ENCODE measurements at regions not wholly inside any gene's neighbourhood (a gene's known extent, or its start where the extent isn't known, plus 50 kb on each side); places are given as distances from the start of the nearest gene placed in this dataset.
"Not testable (repeated sequence)": the region's sequence is repeated elsewhere in the genome, so short reads cannot be mapped to it uniquely, and the experiment has no call there.

- DNase-seq (ENCODE audit: low read depth) = peak; percentile 26
Observed at GRCh38 chr7:131859147-131859821, 302.9 kb upstream of the PODXL start.

GRCh38 chr7:131858611-131859010, 302.2 kb upstream of the PODXL start:
- DNase-seq (ENCODE audit: low read depth) = no peak

- DNase-seq (ENCODE audit: low read depth) = no peak
Observed at GRCh38 chr7:131849472-131849871, 293.0 kb upstream of the PODXL start.

DNA sequence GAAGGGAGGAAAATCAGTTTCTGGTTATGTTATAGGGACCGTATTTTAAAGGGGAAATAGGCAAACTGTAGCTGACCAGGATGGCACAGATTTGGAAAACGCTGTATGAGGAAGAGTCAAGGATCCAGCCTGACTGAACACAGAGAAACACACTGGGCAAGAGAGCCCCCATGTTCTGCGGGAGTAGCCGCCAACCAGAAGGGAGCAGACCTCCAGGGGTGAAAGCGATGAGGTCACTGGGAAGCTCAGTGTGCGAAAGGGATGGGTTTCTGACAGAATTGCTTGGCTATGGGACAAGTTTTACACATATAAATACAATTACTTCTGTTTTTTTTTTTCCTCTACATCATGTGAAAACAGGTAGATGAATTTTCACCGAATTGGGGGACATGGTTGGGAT, 291.6 kb upstream of the PODXL start:
- DNase-seq (ENCODE audit: low read depth) = no peak

DNA sequence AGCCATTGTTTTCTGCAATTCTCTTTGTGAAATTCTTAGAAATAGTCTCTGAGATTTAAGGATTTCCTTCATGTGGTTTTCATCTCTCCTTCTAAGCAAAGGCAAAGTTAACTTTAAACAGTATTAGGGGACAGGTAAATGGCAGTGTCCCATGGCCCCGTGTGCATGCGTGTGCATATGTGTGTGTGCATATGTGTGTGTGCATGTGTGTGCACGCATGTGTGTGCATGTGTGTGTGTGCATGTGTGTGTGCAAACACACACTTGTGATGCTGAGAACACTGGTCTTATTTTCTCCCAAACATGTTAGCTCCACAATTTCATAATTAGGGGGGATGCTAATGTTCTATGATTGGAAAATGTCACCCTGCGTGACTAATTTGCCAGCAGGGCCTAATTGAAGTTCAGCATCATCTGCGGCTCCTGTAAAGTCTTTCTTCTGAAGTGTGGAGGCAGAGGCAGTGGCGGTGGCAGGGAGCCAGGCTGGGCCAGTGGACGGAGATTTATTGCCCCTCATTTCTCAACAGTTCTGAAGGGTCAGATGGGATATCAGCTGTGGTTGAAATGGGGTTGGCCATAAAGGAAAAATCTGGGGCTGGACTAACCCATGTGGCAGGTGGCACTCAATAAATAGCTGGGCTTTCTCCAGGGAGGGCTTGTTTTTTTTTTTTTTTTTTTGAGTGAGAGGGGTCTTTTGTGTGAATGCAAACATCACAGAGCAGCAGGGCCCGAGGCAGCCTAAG, 289.3 kb upstream of the PODXL start:
- DNase-seq (ENCODE audit: low read depth) = no peak

DNA sequence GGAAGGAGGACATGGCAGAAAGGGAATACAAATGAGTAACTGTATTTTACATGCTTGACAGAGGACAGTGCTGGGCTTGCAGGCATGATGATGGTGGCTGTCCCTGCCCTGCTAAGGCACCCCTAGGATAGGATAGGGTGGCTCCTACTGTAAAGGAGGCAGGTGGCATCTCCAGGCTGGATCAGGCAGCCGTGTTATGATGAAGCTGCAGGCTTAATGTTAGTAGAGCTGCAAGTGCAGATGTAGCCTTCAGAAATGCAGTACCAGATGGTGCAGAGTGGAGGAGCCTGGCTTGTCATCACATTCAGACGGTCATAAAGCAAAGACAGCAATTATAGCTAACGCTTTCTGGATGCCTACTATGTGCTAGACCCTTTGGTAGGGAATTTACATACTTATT, 287.9 kb upstream of the PODXL start:
- DNase-seq (ENCODE audit: low read depth) = no peak

- no peak for DNase-seq (ENCODE audit: low read depth)
Observed at GRCh38 chr7:131843898-131844331, 287.5 kb upstream of the PODXL start.

- no peak for DNase-seq (ENCODE audit: low read depth)
Observed at GRCh38 chr7:131839967-131840690, 283.7 kb upstream of the PODXL start.

GRCh38 chr7:131836733-131837132, 280.3 kb upstream of the PODXL start:
- no peak for DNase-seq (ENCODE audit: low read depth)

- DNase-seq (ENCODE audit: low read depth) = no peak
Observed at GRCh38 chr7:131835141-131835540, 278.7 kb upstream of the PODXL start.

DNA sequence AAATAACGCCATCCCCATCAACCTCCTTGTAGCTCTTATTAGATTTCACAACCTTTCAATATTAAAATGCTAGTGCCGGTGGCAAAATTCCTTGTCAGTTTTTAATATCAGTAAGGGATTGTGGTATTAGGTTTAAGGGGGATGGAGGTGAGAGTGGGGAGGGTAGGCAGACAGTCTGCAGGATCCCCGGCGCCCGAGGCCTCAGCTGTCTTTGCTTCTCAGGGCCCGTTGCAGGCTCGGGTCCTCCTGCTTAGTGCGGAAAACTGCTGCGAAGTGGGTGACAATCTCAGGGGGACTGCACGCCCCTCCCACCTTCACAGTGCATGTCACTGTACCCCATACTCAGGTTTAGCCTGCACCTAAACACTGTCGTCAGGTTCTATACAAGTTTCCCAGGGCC, 274.3 kb upstream of the PODXL start:
- no peak for DNase-seq (ENCODE audit: low read depth)

DNA sequence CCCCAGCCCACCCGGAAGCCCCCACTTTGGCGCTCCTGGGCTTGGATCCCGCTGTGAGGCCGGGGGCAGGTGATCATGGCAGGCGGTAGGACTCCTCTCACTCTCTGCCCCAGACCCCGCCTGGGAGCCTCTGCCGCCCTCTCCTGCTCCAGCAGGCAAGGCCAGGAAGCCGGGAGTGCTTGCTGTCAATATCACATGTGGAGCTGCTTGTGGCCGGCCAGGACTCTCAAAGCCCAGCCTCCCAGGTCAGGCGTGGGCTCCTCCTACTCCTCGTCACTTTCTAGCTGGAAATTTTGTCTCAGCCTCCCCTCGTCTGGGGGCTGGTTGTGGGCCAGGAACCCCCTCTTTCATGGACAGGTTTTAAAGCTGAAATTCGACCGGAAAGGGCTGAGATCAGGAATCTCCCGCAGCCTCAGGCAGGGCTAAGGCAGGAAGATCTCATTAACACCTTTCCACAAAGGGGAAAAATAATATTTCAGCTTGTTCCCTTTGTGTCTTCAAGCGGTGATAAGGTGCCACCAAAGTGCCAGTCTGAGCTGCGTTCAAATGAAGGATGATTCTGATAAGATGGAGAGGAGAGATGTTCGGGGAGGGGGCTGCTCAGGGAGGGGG, 273.6 kb upstream of the PODXL start:
- no peak for DNase-seq (ENCODE audit: low read depth)

DNA sequence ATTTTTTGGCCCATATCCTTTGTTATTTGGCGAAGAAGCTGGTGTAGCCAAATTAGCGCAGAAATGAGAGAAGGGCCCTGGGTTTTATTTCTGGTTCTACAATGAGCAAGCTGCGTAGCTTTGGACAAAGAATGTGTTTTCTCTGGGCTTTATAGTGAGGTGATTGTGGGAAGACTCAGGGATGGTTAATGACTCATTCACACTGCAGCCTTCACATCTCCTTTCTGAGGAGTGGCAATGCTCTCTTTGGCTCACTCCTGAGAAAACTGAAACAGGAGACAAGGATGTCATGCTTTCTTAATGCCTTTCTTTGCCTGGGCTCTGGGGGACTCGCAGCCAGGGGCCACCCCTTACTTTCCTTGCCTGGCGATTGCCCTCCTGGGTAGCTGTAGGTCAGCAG, 271.0 kb upstream of the PODXL start:
- DNase-seq (ENCODE audit: low read depth) = no peak

DNA sequence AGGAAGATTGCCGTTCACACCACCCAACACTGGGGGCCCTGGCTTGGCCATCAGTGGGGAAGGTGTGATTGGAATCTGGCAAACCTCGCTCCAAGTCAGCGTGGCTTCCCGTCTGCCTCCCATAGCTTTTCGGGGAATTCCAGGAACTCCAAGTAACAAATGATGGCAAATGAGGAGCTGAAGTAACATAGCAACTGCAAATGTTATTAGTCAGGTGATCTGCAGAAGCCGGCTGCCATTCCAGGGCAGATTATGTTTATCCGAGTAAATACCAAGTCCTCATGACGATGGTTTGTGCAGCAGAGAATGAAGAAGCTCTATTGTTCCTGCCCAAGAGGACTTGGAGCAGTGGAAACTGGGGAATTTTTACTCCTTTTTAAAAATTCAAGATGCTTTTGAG, 270.5 kb upstream of the PODXL start:
- DNase-seq (ENCODE audit: low read depth) = no peak

GRCh38 chr7:131823961-131824440, 267.6 kb upstream of the PODXL start:
- DNase-seq (ENCODE audit: low read depth) = not testable (repeated sequence)

GRCh38 chr7:131819891-131820290, 263.5 kb upstream of the PODXL start:
- DNase-seq (ENCODE audit: low read depth) = no peak

DNA sequence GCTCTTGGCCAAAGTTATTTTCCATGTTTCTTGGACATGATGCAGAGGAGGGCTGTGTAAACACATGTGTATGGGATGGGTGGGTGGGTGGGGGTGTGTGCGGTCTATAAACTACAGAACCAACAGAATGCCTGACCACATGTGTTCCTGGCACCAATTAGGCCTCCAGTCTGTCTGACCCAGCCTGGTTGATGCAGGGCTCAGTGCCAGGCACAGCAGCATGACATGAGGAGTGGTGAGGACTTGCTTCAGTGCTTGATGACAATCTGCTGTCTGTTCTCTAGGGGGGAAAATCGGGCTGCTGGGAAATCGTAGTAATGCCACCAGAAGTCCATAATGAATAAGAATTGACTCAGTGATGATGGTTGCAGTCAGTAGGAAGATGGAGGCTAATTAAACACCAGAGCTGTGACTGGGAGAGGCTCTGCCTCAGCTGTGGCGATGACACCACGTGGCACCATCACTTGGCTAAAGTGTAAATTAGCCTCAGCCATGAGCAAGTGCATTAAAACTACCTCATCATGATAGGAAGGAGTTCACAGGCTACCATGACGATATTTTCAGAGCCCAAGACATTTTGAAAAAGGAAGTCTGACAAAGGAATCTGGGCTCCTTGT, 260.1 kb upstream of the PODXL start:
- DNase-seq (ENCODE audit: low read depth) = no peak

- no peak for DNase-seq (ENCODE audit: low read depth)
Observed at GRCh38 chr7:131808736-131809135, 252.3 kb upstream of the PODXL start.

DNA sequence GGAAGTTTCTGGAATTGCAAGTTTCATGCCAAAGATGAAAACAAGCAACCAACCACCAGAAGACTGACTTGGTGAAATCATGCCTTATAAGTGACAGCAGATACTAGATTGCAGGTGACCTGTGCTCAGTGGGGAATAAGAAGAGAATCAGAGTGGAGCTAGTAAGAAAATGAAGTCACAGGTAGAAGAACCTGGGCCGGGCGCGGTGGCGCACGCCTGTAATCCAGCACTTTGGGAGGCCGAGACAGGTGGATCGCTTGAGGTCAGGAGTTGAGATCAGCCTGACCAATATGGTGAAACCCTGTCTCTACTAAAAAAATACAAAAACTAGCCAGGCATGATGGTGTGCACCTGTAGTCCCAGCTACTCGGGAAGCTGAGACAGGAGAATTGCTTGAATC, 251.7 kb upstream of the PODXL start:
- DNase-seq (ENCODE audit: low read depth) = not testable (repeated sequence)

DNA sequence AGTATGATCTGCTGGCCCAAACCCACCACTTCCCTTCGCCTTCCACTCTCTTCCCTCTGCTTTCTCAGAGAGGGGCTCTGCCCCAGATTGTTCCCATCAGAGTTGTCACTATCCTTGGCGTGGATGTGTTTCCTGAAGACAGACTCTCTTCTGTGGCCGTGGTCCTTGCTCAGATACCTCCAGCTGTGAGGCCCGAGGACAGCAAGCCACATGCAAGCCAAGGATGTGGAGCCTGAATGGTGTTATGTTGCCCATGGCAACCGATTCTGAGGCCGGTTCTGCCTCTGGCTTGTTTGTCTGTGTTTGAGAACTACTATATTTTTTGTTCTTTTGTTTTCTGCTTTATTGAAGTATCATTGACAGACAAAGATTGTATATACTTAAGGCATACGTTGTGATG, 247.4 kb upstream of the PODXL start:
- DNase-seq (ENCODE audit: low read depth) = no peak

GRCh38 chr7:131802195-131802864, 245.9 kb upstream of the PODXL start:
- DNase-seq (ENCODE audit: low read depth) = no peak

DNA sequence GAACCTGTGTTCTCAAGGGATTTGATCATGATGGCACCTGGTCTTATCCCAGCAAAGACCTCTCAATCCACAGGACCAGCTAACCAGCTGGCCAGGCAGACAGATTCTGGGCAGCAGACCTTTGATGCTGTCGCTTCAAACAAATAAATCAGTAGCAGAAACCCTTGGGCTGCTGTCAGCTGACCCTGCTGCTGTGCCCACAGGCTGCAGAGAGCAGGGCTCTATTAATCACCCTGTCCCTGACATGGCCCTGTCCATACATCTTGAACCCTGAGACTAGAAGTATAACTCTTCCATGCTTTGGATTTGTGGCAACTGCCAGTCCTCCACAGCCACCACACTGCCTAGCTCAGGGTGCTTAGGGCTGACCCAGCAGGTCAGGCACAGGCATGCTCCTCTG, 244.1 kb upstream of the PODXL start:
- DNase-seq (ENCODE audit: low read depth) = no peak

Measured in stimulated activated CD8-positive, alpha-beta memory T cell treated with anti-CD3 and anti-CD28 coated beads, Interleukin-7, amount 100 ng/mL, for 24 hours (primary cell).